Tibial artery (tissue), 4 donors: ENCODE measurements at regions not wholly inside any gene's neighbourhood (a gene's known extent, or its start where the extent isn't known, plus 50 kb on each side); places are given as distances from the start of the nearest gene placed in this dataset.

Experiments
- DNase-seq, 2 donors: peaks; one replicate each; pipeline ENCODE4 v3.0.0-alpha.2; 2019
- H3K27ac ChIP-seq, 2 donors: fragments of 200-600 bp; sonication (generic) in 1 of 2; 1 replicate in 1 of 2; 2 replicates in 1 of 2; pipeline ENCODE4 v1.5.1; 2018 to 2019; ENCODE audit warnings: mild to moderate bottlenecking in 1 of 2
- H3K27me3 ChIP-seq, 2 donors: fragments of 200-600 bp; sonication (generic) in 1 of 2; one replicate each; pipeline versions ENCODE4 v1.5.1 to v1.6.0; 2016 to 2019
- H3K36me3 ChIP-seq, 3 donors: fragments of 200-600 bp; sonication (generic) in 2 of 3; one replicate each; pipeline ENCODE4 v1.5.1; 2016 to 2019; ENCODE audit warnings: mild to moderate bottlenecking in 2 of 3
- H3K4me1 ChIP-seq, 4 donors: fragments of 200-600 bp; sonication (generic) in 2 of 4; 1 replicate in 3 of 4; 2 replicates in 1 of 4; pipeline ENCODE4 v1.5.1; 2016 to 2019
- H3K4me3 ChIP-seq, 2 donors: fragments of 200-600 bp; sonication (generic) in 1 of 2; 1 replicate in 1 of 2; 2 replicates in 1 of 2; pipeline ENCODE4 v1.5.1; 2018 to 2019; ENCODE audit warnings: mild to moderate bottlenecking in 2 of 2
- H3K9me3 ChIP-seq, 3 donors: fragments of 200-600 bp; sonication (generic) in 1 of 3; one replicate each; pipeline ENCODE4 v1.5.1; 2016 to 2019
- CTCF ChIP-seq, 2 experiments: fragments of 200-600 bp in 1 of 2; fragments of 450-650 bp in 1 of 2; IDR thresholded peaks; one replicate each; pipeline ENCODE4 v1.5.1; 2017 to 2019; ENCODE audit warnings: antibody characterized with exemption in 2 of 2, mild to moderate bottlenecking in 1 of 2, moderate library complexity in 1 of 2
- intact Hi-C: fragments of 100-400 bp; cut with DNase I; formaldehyde crosslinking; loops from one replicate; pipeline ENCODE4 v1.15.0; 2023; ENCODE audit warnings: low total_unique reads

- intact Hi-C loops, result no loop called here
- no peaks in the 10 kb centered on the region for H3K9me3 ChIP-seq
These were observed 643.3 kb upstream of the FAM241A start for GRCh38 chr4:111501946-111502345.

GRCh38 chr4:111502626-111503025 is 642.6 kb upstream of the FAM241A start:
- DNase-seq, result no peak
- no peak for TF ChIP-seq CTCF (IDR thresholded peaks at IDR 0.05)
- Histone ChIP-seq H3K4me3 (no peak overlapping the region), H3K27me3 (no peaks in the 10 kb centered on the region), H3K36me3 (no peaks in the 10 kb centered on the region), H3K4me1 (no peaks in the 10 kb centered on the region), H3K27ac (no peak overlapping the region), H3K9me3 (no peaks in the 10 kb centered on the region)
- intact Hi-C loops, result no loop called here

More at GRCh38 chr4:111501946-111502345, 643.3 kb upstream of the FAM241A start:
- Histone ChIP-seq H3K4me1 (no peaks in the 10 kb centered on the region), H3K27me3 (no peaks in the 10 kb centered on the region), H3K36me3 (no peaks in the 10 kb centered on the region), H3K27ac (no peak overlapping the region), H3K4me3 (no peak overlapping the region)
- no peak for DNase-seq
- TF ChIP-seq CTCF (IDR thresholded peaks at IDR 0.05), result no peak

GRCh38 chr4:111506706-111507105 is 638.5 kb upstream of the FAM241A start:
- H3K4me1 ChIP-seq, result no peaks in the 10 kb centered on the region
- no peaks in the 10 kb centered on the region for H3K27me3 ChIP-seq
- TF ChIP-seq CTCF (IDR thresholded peaks at IDR 0.05), result no peak
- intact Hi-C loops, result no loop called here
- H3K4me3 ChIP-seq, result no peak overlapping the region
- no peaks in the 10 kb centered on the region for H3K9me3 ChIP-seq
- no peaks in the 10 kb centered on the region for H3K36me3 ChIP-seq
- no peak for DNase-seq
- no peak overlapping the region for H3K27ac ChIP-seq

- DNase-seq, result no peak
- H3K4me1 ChIP-seq, result no peaks in the 10 kb centered on the region
- H3K4me3 ChIP-seq, result no peak overlapping the region
- no peaks in the 10 kb centered on the region for H3K9me3 ChIP-seq
- TF ChIP-seq CTCF (IDR thresholded peaks at IDR 0.05), result no peak
- intact Hi-C loops, result no loop called here
- H3K27ac ChIP-seq, result no peak overlapping the region
- H3K36me3 ChIP-seq, result no peaks in the 10 kb centered on the region
- no peaks in the 10 kb centered on the region for H3K27me3 ChIP-seq
These were observed 634.7 kb upstream of the FAM241A start for GRCh38 chr4:111510535-111510934.

- Histone ChIP-seq H3K4me1 (no peaks in the 10 kb centered on the region), H3K4me3 (no peak overlapping the region), H3K27me3 (no peaks in the 10 kb centered on the region), H3K27ac (no peak overlapping the region), H3K36me3 (no peaks in the 10 kb centered on the region), H3K9me3 (no peaks in the 10 kb centered on the region)
- intact Hi-C loops, result no loop called here
- no peak for TF ChIP-seq CTCF (IDR thresholded peaks at IDR 0.05)
- DNase-seq, result no peak
These were observed 633.0 kb upstream of the FAM241A start for GRCh38 chr4:111512081-111512783.

GRCh38 chr4:111519683-111520082 is 625.6 kb upstream of the FAM241A start:
- Histone ChIP-seq H3K27ac (no peak overlapping the region), H3K9me3 (no peaks in the 10 kb centered on the region), H3K36me3 (no peaks in the 10 kb centered on the region), H3K4me3 (no peak overlapping the region), H3K27me3 (no peaks in the 10 kb centered on the region), H3K4me1 (no peaks in the 10 kb centered on the region)
- intact Hi-C loops, result no loop called here
- no peak for TF ChIP-seq CTCF (IDR thresholded peaks at IDR 0.05)
- no peak for DNase-seq
